ENCODE measurements at regions not wholly inside any gene's neighbourhood (a gene's known extent, or its start where the extent isn't known, plus 50 kb on each side); places are given as distances from the start of the nearest gene placed in this dataset.

DNA sequence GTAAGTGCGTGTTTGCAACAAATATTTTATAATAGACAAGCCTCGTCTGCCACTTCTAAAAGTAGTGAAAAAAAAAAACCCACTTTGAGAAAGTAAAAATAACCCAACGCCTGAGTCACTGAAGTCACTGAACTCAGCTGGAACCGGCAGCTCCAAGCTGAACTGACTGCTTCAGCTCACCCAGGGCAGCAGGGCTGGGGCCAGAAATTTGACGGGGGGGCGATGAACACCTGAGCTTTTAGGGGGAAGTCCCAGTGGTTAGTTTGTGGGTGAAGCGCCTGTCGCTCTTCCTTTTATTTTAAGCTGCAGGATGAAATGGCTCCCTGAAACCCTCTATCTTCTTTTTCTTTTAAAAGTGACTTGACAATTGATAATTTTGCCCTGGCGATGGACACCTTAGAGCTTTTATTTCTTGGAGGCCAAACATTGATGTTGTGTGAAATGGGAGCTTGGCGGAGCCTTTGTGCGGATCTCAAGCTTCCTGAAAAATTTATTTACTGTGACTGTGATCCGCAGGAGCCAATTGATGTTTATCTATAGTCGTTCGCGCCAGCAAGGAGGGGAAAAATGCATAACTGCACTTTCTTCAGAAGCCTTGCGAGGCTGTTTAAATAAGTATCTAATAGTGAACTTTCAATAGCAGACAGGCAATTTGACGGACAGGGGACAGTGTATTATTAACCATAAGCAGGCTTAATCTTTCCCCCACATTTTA, 173.2 kb upstream of the MYL2 start:
- POLR2A ChIA-PET: no interaction called here
- DNase-seq (ENCODE audit: low read depth in 1 of 2, low spot score in 1 of 2) (no peak), FAIRE-seq (no peak), ATAC-seq (no peak)
- TF ChIP-seq RAD21 (conservative IDR thresholded peaks at IDR 0.05 in 1 of 2, IDR thresholded peaks at IDR 0.05 in 1 of 2) (no peak), TFCP2L1 (CRISPR knock-in tag; IDR thresholded peaks at IDR 0.05) (no peak), CEBPB (IDR thresholded peaks at IDR 0.05) (no peak), EHMT2 (IDR thresholded peaks at IDR 0.05; ENCODE audit: low read depth) (no peak), CBX8 (IDR thresholded peaks at IDR 0.05) (no peak), BHLHE40 (IDR thresholded peaks at IDR 0.05; ENCODE audit: low read depth, low read length) (no peak), HDAC2 (IDR thresholded peaks at IDR 0.05) (no peak), CHD4 (IDR thresholded peaks at IDR 0.05; ENCODE audit: borderline replicate concordance) (no peak), TP53 (CRISPR knock-in tag; IDR thresholded peaks at IDR 0.05) (no peak), MAFK (IDR thresholded peaks at IDR 0.05; ENCODE audit: partially characterized antibody) (no peak), RCOR1 (IDR thresholded peaks at IDR 0.05; ENCODE audit: low read depth, low read length) (no peak), FOSB (CRISPR knock-in tag; IDR thresholded peaks at IDR 0.05) (no peak)
- TF ChIP-seq, protein P1, sequence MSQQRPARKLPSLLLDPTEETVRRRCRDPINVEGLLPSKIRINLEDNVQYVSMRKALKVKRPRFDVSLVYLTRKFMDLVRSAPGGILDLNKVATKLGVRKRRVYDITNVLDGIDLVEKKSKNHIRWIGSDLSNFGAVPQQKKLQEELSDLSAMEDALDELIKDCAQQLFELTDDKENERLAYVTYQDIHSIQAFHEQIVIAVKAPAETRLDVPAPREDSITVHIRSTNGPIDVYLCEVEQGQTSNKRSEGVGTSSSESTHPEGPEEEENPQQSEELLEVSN (IDR thresholded peaks at IDR 0.05; ENCODE audit: borderline replicate concordance, low read depth): no peak
- TF ChIP-seq, protein P2, sequence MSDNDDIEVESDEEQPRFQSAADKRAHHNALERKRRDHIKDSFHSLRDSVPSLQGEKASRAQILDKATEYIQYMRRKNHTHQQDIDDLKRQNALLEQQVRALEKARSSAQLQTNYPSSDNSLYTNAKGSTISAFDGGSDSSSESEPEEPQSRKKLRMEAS (IDR thresholded peaks at IDR 0.05): no peak
- CTCF ChIA-PET: interaction anchor here (0.6 to 2.4 kb wide), 5 partner anchors 18 to 208 kb away, joined by 3 to 13 read pairs (median 4); no protein-coding TSS in a partner anchor
- H3K4me2 ChIP-seq: no peak overlapping the region
- no peaks in the 10 kb centered on the region for H3K9me3 ChIP-seq
- H3K4me3 ChIP-seq: no peak overlapping the region
- H3K27ac ChIP-seq: no peak overlapping the region
- 66% methylated on average over 17 of the region's 17 CpGs for WGBS (ENCODE audit: missing lambda C conversion rate)
- no peaks in the 10 kb centered on the region for H3K4me1 ChIP-seq

DNA sequence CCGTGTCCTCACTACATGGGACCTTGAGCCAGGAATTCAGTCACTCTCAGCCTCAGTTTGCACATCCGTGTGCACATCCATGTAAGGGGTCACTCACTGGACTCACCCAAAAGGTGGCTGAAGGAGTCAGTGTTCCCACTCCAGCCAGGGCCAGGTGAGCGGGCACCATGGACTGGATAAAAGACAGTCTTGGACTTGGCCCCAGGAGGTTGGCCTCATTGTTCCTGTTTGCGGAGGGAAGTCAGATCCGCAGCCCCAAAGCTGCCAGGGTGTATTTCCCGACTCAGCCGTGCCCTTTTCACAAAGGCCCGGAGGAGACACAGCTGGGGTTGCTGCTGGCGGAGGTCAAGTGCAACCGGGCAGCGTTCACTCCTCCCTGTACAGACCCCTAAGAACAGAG, 170.7 kb upstream of the MYL2 start:
- H3K4me2 ChIP-seq: no peak overlapping the region
- ChIA-PET CTCF (no interaction called here), POLR2A (no interaction called here)
- ATAC-seq (no peak), FAIRE-seq (no peak), DNase-seq (ENCODE audit: low read depth in 1 of 2, low spot score in 1 of 2) (no peak)
- H3K4me3 ChIP-seq: no peak overlapping the region
- H3K9me3 ChIP-seq: no peaks in the 10 kb centered on the region
- WGBS (ENCODE audit: missing lambda C conversion rate): 68% methylated on average over 9 of the region's 11 CpGs
- no peak for TF ChIP-seq HEYL (CRISPR knock-in tag; IDR thresholded peaks at IDR 0.05)
- no peak for TF ChIP-seq NFE2L2 (conservative IDR thresholded peaks at IDR 0.05; ENCODE audit: low read length)
- TF ChIP-seq, protein P1 (IDR thresholded peaks at IDR 0.05; ENCODE audit: borderline replicate concordance, low read depth): no peak
- no peak for TF ChIP-seq BHLHE40 (IDR thresholded peaks at IDR 0.05; ENCODE audit: low read depth, low read length)
- TF ChIP-seq NR3C1 (IDR thresholded peaks at IDR 0.05): no peak
- no peak for TF ChIP-seq POLR2A (IDR thresholded peaks at IDR 0.05; ENCODE audit: low read length)
- TF ChIP-seq, protein P3, sequence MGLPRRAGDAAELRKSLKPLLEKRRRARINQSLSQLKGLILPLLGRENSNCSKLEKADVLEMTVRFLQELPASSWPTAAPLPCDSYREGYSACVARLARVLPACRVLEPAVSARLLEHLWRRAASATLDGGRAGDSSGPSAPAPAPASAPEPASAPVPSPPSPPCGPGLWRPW (IDR thresholded peaks at IDR 0.05): no peak
- no peak for TF ChIP-seq ZSCAN20 (CRISPR knock-in tag; IDR thresholded peaks at IDR 0.05)
- TF ChIP-seq ESRRA (IDR thresholded peaks at IDR 0.05; ENCODE audit: borderline replicate concordance, low read length): no peak
- TF ChIP-seq EP300 (IDR thresholded peaks at IDR 0.05): no peak
- no peak for TF ChIP-seq CHD4 (IDR thresholded peaks at IDR 0.05; ENCODE audit: borderline replicate concordance)
- no peak for TF ChIP-seq EHF (CRISPR knock-in tag; IDR thresholded peaks at IDR 0.05)
- TF ChIP-seq, protein P4, sequence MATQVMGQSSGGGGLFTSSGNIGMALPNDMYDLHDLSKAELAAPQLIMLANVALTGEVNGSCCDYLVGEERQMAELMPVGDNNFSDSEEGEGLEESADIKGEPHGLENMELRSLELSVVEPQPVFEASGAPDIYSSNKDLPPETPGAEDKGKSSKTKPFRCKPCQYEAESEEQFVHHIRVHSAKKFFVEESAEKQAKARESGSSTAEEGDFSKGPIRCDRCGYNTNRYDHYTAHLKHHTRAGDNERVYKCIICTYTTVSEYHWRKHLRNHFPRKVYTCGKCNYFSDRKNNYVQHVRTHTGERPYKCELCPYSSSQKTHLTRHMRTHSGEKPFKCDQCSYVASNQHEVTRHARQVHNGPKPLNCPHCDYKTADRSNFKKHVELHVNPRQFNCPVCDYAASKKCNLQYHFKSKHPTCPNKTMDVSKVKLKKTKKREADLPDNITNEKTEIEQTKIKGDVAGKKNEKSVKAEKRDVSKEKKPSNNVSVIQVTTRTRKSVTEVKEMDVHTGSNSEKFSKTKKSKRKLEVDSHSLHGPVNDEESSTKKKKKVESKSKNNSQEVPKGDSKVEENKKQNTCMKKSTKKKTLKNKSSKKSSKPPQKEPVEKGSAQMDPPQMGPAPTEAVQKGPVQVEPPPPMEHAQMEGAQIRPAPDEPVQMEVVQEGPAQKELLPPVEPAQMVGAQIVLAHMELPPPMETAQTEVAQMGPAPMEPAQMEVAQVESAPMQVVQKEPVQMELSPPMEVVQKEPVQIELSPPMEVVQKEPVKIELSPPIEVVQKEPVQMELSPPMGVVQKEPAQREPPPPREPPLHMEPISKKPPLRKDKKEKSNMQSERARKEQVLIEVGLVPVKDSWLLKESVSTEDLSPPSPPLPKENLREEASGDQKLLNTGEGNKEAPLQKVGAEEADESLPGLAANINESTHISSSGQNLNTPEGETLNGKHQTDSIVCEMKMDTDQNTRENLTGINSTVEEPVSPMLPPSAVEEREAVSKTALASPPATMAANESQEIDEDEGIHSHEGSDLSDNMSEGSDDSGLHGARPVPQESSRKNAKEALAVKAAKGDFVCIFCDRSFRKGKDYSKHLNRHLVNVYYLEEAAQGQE (IDR thresholded peaks at IDR 0.05): no peak
- no peak overlapping the region for H3K27ac ChIP-seq
- no peaks in the 10 kb centered on the region for H3K4me1 ChIP-seq

Measured in A549 (cell line).